ENCODE measurements at regions not wholly inside any gene's neighbourhood (a gene's known extent, or its start where the extent isn't known, plus 50 kb on each side); places are given as distances from the start of the nearest gene placed in this dataset.

- H3K9me3 Mint-ChIP-seq: no peaks in the 10 kb centered on the region
- no peaks in the 10 kb centered on the region for H3K4me1 Mint-ChIP-seq (ENCODE audit: low read depth in 2 of 2)
- H3K27ac Mint-ChIP-seq: no peak overlapping the region
- H3K36me3 Mint-ChIP-seq: no peaks in the 10 kb centered on the region
- DNase-seq (ENCODE audit: low spot score) (no peak), ATAC-seq (no peak)
- no peak overlapping the region for H3K4me3 Mint-ChIP-seq
- peaks cover 0 to 3% of the 10 kb centered on the region in 2 donors for H3K27me3 Mint-ChIP-seq
These were observed 60.3 kb downstream of the AVPR1A start for GRCh38 chr12:63090716-63091115.

GRCh38 chr12:63086149-63086915 is 64.7 kb downstream of the AVPR1A start:
- H3K27me3 Mint-ChIP-seq: no peaks in the 10 kb centered on the region
- DNase-seq (ENCODE audit: low spot score) (no peak), ATAC-seq (no peak)
- no peaks in the 10 kb centered on the region for H3K36me3 Mint-ChIP-seq
- no peaks in the 10 kb centered on the region for H3K9me3 Mint-ChIP-seq
- no peaks in the 10 kb centered on the region for H3K4me1 Mint-ChIP-seq (ENCODE audit: low read depth in 2 of 2)
- H3K27ac Mint-ChIP-seq: no peak overlapping the region
- no peak overlapping the region for H3K4me3 Mint-ChIP-seq

DNA sequence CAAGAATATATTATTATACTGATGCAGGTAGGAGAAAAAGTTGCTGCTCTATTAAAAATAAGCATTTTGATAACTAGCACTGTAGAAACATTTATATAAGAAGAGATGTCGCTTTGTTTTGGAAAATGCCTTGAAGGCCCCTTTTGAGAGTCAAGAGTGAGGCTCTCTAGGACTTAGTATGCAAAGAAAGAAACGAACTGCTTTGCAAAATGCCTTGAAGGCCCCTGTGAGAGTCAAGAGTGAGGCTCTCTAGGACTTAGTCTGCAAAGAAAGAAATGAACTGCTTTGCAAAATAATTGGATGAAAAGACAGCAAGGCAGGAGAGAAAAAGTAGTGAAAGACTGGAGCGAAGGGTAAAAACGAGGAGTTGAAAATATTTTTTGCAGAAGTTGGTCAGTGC is 65.9 kb downstream of the AVPR1A start:
- no peak for DNase-seq (ENCODE audit: low spot score)
- Mint-ChIP-seq H3K27me3 (no peaks in the 10 kb centered on the region), H3K4me3 (no peak overlapping the region), H3K4me1 (ENCODE audit: low read depth in 2 of 2) (no peaks in the 10 kb centered on the region), H3K27ac (no peak overlapping the region), H3K9me3 (no peaks in the 10 kb centered on the region), H3K36me3 (no peaks in the 10 kb centered on the region)
- ATAC-seq: no peak

- Mint-ChIP-seq H3K36me3 (no peaks in the 10 kb centered on the region), H3K27me3 (no peaks in the 10 kb centered on the region), H3K4me1 (ENCODE audit: low read depth in 2 of 2) (no peaks in the 10 kb centered on the region), H3K9me3 (no peaks in the 10 kb centered on the region), H3K4me3 (no peak overlapping the region), H3K27ac (no peak overlapping the region)
- ATAC-seq (no peak), DNase-seq (ENCODE audit: low spot score) (no peak)
These were observed 66.5 kb downstream of the AVPR1A start for GRCh38 chr12:63084501-63084900.

DNA sequence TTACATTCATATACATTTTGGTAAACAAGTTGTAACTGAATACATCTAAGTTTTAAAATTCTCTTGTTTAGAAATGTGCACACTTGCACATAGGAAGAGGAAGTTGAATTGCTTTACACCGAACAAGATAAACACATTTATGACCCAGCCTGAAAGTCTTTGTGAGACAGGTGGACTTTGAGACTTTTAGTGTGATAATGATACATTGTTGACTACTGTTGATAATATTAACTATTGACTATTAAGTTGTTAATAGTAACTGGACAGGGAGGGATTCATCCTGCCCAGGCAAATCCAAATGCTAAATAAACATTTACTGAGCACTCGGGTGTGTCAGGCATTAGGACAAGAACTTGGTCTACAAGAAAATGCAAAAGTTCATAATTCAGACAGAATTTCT is 68.0 kb downstream of the AVPR1A start:
- Mint-ChIP-seq H3K9me3 (no peaks in the 10 kb centered on the region), H3K36me3 (no peaks in the 10 kb centered on the region), H3K4me3 (no peak overlapping the region), H3K4me1 (ENCODE audit: low read depth in 2 of 2) (no peaks in the 10 kb centered on the region), H3K27ac (no peak overlapping the region), H3K27me3 (no peaks in the 10 kb centered on the region)
- ATAC-seq (no peak), DNase-seq (ENCODE audit: low spot score) (no peak)

- no peak overlapping the region for H3K4me3 Mint-ChIP-seq
- H3K4me1 Mint-ChIP-seq (ENCODE audit: low read depth in 2 of 2): no peaks in the 10 kb centered on the region
- ATAC-seq: no peak
- H3K9me3 Mint-ChIP-seq: no peaks in the 10 kb centered on the region
- DNase-seq (ENCODE audit: low spot score): no peak
- no peaks in the 10 kb centered on the region for H3K36me3 Mint-ChIP-seq
- no peaks in the 10 kb centered on the region for H3K27me3 Mint-ChIP-seq
- no peak overlapping the region for H3K27ac Mint-ChIP-seq
These were observed 71.1 kb downstream of the AVPR1A start for GRCh38 chr12:63079791-63080502.

- DNase-seq (ENCODE audit: low spot score) (no peak), ATAC-seq (no peak)
- Mint-ChIP-seq H3K36me3 (no peaks in the 10 kb centered on the region), H3K4me3 (no peak overlapping the region), H3K27ac (no peak overlapping the region), H3K9me3 (no peaks in the 10 kb centered on the region), H3K27me3 (no peaks in the 10 kb centered on the region), H3K4me1 (ENCODE audit: low read depth in 2 of 2) (no peaks in the 10 kb centered on the region)
These were observed 72.1 kb downstream of the AVPR1A start for GRCh38 chr12:63078906-63079305.

DNA sequence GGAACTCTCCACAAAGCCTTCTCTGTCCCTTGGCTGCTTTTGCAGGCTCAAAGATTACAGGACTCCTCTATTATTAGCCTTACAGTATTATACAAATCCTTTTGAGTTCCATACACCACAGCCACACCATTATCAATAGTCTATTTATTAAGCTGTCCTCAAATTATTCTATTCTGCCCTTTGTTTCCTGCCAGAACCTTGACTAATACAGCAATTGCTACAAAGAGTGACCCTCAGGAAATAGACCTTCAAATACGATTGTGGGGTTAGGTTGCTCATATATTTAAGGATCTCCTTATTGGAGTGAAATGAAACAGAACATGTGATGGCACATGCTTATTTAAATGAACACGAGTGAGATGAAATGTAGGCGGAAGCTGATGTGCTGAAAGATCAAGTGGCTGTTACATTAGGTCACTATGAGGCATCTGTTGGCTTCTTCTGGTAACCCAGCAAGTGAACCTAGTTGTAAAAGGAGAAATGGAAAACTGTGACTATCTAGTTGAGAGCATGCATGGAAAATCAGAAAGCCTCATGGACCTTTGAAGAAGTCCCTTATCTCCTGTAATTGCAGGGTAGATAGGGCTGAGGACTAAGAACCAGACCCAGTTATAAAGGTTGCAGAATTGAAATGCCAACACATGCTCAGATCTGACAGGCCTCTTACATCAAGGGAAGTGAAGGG is 75.5 kb downstream of the AVPR1A start:
- Mint-ChIP-seq H3K9me3 (no peaks in the 10 kb centered on the region), H3K36me3 (no peaks in the 10 kb centered on the region), H3K27ac (no peak overlapping the region), H3K4me3 (no peak overlapping the region), H3K4me1 (ENCODE audit: low read depth in 2 of 2) (no peaks in the 10 kb centered on the region), H3K27me3 (no peaks in the 10 kb centered on the region)
- no peak for DNase-seq (ENCODE audit: low spot score)
- ATAC-seq: no peak

GRCh38 chr12:63070709-63071108 is 80.3 kb downstream of the AVPR1A start:
- H3K4me1 Mint-ChIP-seq (ENCODE audit: low read depth in 2 of 2): no peaks in the 10 kb centered on the region
- DNase-seq (ENCODE audit: low spot score) (no peak), ATAC-seq (no peak)
- H3K4me3 Mint-ChIP-seq: no peak overlapping the region
- no peak overlapping the region for H3K27ac Mint-ChIP-seq
- no peaks in the 10 kb centered on the region for H3K36me3 Mint-ChIP-seq
- no peaks in the 10 kb centered on the region for H3K9me3 Mint-ChIP-seq
- no peaks in the 10 kb centered on the region for H3K27me3 Mint-ChIP-seq

GRCh38 chr12:63069860-63070617 is 81.0 kb downstream of the AVPR1A start:
- Mint-ChIP-seq H3K4me3 (no peak overlapping the region), H3K36me3 (no peaks in the 10 kb centered on the region), H3K27ac (no peak overlapping the region), H3K27me3 (no peaks in the 10 kb centered on the region), H3K4me1 (ENCODE audit: low read depth in 2 of 2) (no peaks in the 10 kb centered on the region), H3K9me3 (no peaks in the 10 kb centered on the region)
- ATAC-seq (no peak), DNase-seq (ENCODE audit: low spot score) (no peak)

GRCh38 chr12:63068857-63069442 is 82.1 kb downstream of the AVPR1A start:
- Mint-ChIP-seq H3K4me1 (ENCODE audit: low read depth in 2 of 2) (no peaks in the 10 kb centered on the region), H3K36me3 (no peaks in the 10 kb centered on the region), H3K9me3 (no peaks in the 10 kb centered on the region), H3K27me3 (no peaks in the 10 kb centered on the region), H3K4me3 (no peak overlapping the region), H3K27ac (no peak overlapping the region)
- DNase-seq (ENCODE audit: low spot score): no peak
- no peak for ATAC-seq

- H3K36me3 Mint-ChIP-seq: no peaks in the 10 kb centered on the region
- no peaks in the 10 kb centered on the region for H3K27me3 Mint-ChIP-seq
These were observed 84.2 kb downstream of the AVPR1A start for GRCh38 chr12:63066782-63067181.

GRCh38 chr12:63066136-63066535 is 84.9 kb downstream of the AVPR1A start:
- H3K36me3 Mint-ChIP-seq: no peaks in the 10 kb centered on the region
- H3K27ac Mint-ChIP-seq: no peak overlapping the region
- no peaks in the 10 kb centered on the region for H3K9me3 Mint-ChIP-seq
- peaks cover 0 to 4% of the 10 kb centered on the region in 2 donors for H3K27me3 Mint-ChIP-seq
- H3K4me1 Mint-ChIP-seq (ENCODE audit: low read depth in 2 of 2): no peaks in the 10 kb centered on the region
- DNase-seq (ENCODE audit: low spot score) (no peak), ATAC-seq (peak in 1 of 2 donors; percentile 28)
- H3K4me3 Mint-ChIP-seq: no peak overlapping the region

More at GRCh38 chr12:63066782-63067181, 84.2 kb downstream of the AVPR1A start:
- DNase-seq (ENCODE audit: low spot score): no peak
- ATAC-seq: no peak
- Mint-ChIP-seq H3K27ac (no peak overlapping the region), H3K4me1 (ENCODE audit: low read depth in 2 of 2) (no peaks in the 10 kb centered on the region), H3K4me3 (no peak overlapping the region), H3K9me3 (no peaks in the 10 kb centered on the region)
